NCI-H748 treated with DMSO at 0.1 percent for 48 hours (cell line): ENCODE measurements at regions not wholly inside any gene's neighbourhood (a gene's known extent, or its start where the extent isn't known, plus 50 kb on each side); places are given as distances from the start of the nearest gene placed in this dataset.
"Not testable (repeated sequence)": the region's sequence is repeated elsewhere in the genome, so short reads cannot be mapped to it uniquely, and the experiment has no call there.

Experiments used
- DNase-seq: peaks from one replicate; lab custom pipeline; 2025; lab: John Stamatoyannopoulos, UW

- no peak for DNase-seq
These were observed 581.2 kb downstream of the PTPRC start for GRCh38 chr1:199220031-199220430.

DNA sequence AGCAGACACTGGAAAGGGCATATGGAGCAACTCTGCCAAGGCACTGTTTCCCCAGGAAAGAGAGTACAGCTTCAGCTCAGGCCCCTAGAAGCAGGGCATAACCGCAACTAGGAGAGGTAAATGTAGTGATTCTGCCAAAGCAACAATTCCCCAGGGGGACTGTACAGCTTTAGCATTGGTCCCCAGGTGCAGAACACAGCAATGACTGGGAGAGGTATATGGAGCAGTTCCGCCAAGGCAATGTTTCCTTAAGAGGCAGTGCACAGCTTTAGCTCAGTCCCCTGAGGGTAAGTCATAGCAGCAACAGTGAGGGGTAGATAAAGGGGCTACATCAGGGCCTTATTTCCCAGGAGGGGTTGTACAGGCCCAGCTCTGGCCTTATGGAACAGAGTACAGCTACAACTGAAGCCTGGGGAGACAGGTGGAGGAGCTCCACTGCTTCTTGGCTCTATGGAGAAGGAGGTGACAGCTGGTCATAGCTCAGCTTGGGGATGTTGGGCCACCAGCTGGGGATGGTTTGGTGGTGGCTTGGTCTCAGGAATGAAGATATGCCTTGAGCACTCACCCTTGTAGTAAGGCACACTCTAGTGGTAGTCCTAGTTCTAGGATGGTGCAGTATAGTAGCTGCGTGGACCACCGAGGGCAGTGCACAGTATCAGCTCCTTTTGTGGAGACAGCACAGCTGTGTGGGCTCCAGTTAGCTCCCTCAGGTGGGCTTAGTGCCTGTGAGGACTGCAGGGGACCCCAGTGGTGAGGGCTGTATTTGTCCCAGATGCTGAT, 582.7 kb downstream of the PTPRC start:
- DNase-seq: no peak

DNA sequence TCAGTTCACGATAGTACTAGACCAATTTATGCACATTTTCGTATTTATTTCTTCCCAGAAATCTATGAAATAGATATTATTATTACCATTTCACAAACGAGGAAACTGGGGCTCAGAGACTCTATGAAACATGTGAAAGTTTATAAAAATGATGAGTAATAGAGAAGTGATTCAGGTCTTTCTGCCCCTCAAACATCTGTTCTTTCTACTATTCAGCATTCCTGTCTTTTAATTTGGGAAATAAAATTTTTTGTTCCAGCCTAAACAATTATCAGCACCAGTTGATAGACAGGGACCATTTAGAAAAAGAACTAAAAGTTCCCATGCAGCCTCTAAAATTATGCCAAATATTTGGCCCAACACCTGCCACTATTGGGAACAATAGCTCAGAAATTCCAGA, 585.1 kb downstream of the PTPRC start:
- no peak for DNase-seq

- DNase-seq: no peak
These were observed 587.3 kb downstream of the PTPRC start for GRCh38 chr1:199226163-199226562.

- DNase-seq: no peak
These were observed 603.3 kb downstream of the PTPRC start for GRCh38 chr1:199242147-199242546.

DNA sequence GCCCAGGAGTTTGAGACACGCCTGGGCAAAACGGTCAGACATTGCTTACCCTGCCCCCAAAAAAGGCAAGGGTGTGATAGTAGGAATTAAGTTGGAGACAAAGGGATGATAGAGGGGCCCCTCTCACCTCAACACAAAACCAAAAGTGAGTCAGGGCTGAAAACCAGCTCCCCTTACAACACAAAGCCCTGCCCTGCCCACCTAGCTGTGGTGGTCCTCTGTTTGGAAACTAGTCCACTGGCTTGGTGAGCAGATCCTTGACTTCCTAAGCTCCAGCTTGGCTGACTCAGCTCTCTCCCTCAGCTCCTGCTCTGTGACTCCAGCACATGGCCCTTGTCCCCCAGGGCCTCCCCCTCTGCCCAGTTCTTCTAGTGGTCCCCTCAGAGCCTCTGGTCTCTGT, 603.8 kb downstream of the PTPRC start:
- DNase-seq: no peak

GRCh38 chr1:199243423-199244061, 604.7 kb downstream of the PTPRC start:
- DNase-seq: peak; percentile 9

GRCh38 chr1:199245946-199246345, 607.1 kb downstream of the PTPRC start:
- DNase-seq: no peak

- DNase-seq: no peak
These were observed 607.9 kb downstream of the PTPRC start for GRCh38 chr1:199246716-199247115.

DNA sequence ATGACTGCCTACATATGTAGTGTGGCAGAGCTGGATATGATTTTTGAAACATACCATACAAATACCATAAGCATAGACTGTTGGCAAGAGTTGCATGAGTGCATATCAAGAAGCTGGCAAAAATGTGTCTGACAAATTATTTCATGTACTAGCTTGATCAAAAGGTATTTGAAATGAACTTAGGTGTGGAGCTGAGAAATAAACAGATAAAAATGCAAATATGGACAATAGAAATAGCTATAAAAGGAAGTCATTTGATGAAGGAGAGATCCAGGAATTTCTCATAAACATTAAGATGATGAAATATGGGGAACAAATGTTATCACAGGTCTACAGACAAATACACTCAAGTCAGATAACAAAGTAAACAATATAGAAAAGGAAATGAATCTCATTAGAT, 609.1 kb downstream of the PTPRC start:
- no peak for DNase-seq

- not testable (repeated sequence) for DNase-seq
These were observed 615.2 kb downstream of the PTPRC start for GRCh38 chr1:199254040-199254439.

GRCh38 chr1:199261328-199261727, 622.5 kb downstream of the PTPRC start:
- no peak for DNase-seq

- DNase-seq: no peak
These were observed 625.4 kb downstream of the PTPRC start for GRCh38 chr1:199264283-199264682.

GRCh38 chr1:199264911-199265310, 626.1 kb downstream of the PTPRC start:
- DNase-seq: no peak

DNA sequence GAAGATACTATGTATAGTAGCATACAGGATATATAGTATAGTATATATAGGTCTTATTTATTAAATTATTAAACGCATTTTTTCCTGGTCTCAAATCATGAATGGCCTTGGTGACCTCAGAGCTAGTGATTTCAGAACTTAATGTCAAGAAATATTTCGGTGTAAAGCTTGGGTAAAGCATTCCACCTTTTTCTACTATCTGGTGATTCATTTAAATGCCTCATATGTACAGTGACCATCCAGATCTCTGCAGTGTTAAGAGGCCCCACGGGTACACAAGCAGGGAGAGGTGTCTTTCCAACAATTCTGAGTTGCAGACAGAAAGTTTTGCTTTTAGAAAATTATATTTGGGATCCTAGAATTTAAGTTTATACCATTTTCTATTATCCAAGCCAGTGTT, 626.5 kb downstream of the PTPRC start:
- no peak for DNase-seq

DNA sequence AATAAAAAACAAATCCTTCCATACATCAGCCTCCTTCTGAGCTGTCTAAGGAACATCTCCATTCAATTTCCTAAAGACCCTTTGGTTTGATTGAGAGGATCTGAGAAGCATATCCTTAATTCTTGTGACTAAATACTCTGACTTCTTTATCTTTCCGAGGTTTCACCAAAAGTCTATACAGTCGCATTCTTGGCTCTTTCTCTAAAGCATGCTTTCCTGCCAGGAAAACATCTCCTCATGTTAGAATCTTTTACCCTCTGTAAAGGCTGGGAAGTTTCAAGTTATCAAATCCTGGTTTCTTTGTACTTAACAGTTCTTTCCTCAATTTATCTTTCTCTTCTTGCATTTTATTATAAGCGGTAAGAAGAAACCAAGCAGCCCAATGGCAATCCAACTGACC, 630.4 kb downstream of the PTPRC start:
- DNase-seq: no peak

GRCh38 chr1:199272139-199272544, 633.3 kb downstream of the PTPRC start:
- no peak for DNase-seq

- DNase-seq: no peak
These were observed 633.8 kb downstream of the PTPRC start for GRCh38 chr1:199272628-199273086.

DNA sequence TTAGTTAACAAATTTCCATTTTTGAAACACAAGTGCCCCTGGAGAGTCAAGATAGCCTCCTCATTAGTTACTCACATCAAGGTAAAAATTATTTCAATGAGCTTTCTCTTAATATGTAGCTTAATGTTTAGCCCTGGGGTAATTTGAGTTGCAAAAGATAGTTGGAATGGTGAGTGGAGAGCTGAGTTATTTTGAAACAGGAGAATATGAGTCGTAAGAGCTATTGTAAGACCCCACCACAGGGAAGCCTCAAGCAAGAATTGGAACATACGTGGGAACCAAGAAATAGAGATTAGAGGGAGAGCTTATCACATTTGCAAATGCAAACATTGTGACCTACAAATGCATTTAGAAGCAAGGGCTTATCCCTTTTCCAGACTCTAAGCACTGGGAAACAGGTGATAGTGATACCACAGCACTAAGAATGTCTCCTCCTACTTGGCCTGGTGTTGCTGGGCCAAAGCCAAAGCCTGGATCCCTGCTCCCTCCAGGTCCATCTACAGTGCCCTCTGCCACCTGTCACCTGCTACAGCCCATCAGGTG, 635.1 kb downstream of the PTPRC start:
- DNase-seq: no peak

DNA sequence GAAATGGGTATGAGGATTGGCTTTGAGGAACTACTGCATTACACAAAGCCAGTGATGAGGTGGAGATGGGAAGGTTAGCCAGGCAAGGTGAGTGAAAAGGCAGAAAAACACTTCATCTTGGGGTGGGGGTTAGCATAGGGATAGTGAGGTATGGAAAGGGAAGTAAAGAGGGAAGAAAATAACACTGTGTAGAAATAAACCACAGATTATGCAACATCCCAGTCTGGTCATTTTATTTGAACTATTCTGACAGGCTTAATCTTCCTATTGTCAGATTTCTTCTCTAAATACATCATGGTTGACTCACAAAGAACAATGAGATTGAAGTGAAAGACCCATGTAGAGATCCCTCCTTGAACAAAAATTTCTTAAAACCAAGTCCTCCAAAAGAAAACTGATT, 640.2 kb downstream of the PTPRC start:
- no peak for DNase-seq

- no peak for DNase-seq
These were observed 641.2 kb downstream of the PTPRC start for GRCh38 chr1:199279872-199280645.

DNA sequence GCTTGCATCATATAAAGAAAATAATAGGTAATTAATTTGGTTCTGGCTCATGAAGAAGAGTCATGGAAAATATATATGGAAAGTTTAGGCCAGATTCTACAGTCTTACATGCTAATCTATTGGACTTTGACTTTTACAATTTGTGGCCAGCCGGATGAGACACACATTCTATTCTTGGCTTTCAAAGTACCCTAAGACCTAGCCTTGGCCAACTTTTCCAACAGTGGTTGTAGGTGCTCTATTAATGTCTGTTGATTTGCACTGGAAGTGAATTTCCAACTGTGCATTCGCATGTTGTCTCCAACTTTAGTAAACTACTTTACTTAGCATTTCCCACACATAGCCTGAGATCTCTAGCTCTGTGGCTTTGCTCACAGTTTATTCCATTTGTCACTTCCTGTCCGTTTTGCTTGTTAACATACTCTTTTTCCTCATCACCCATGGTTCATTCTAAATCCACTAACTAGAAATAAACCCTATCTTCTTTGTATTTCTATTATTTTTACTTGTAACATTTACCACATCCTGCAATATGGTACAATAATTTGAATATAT, 644.0 kb downstream of the PTPRC start:
- DNase-seq: no peak
